OCI-LY1 (cell line): ENCODE measurements at regions not wholly inside any gene's neighbourhood (a gene's known extent, or its start where the extent isn't known, plus 50 kb on each side); places are given as distances from the start of the nearest gene placed in this dataset.

ENCODE experiments used
- H2AFZ ChIP-seq: fragments of 200-600 bp; sonication (generic), shearing (Covaris generic); 2 replicates; pipeline ENCODE4 v1.6.0; 2014; ENCODE audit warnings: antibody characterized with exemption, mild to moderate bottlenecking, low read length
- H3F3A ChIP-seq: fragments of 200-600 bp; sonication (generic), shearing (Covaris generic); 2 replicates; pipeline ENCODE4 v1.6.0; 2014; ENCODE audit warnings: mild to moderate bottlenecking, antibody characterized with exemption, low read length, moderate library complexity; ENCODE audit not compliant: insufficient read depth
- H3K27ac ChIP-seq: fragments of 200-600 bp; sonication (generic); 2 replicates; pipeline ENCODE4 v1.5.1; 2014; ENCODE audit warnings: low read length, mixed run types, mild to moderate bottlenecking, low read depth; ENCODE audit not compliant: poor library complexity, severe bottlenecking
- H3K27me3 ChIP-seq: fragments of 200-600 bp; sonication (generic); 2 replicates; pipeline ENCODE4 v1.6.0; 2014; ENCODE audit warnings: antibody characterized with exemption, mild to moderate bottlenecking, low read length, moderate library complexity; ENCODE audit not compliant: insufficient read depth
- H3K36me3 ChIP-seq: fragments of 200-600 bp; sonication (generic); 2 replicates; pipeline ENCODE4 v1.6.1; 2014; ENCODE audit warnings: mild to moderate bottlenecking, antibody characterized with exemption, low read length, moderate library complexity, mixed read lengths; ENCODE audit not compliant: insufficient read depth
- H3K4me1 ChIP-seq: fragments of 200-600 bp; sonication (generic); 2 replicates; pipeline ENCODE4 v1.5.1; 2014; ENCODE audit warnings: mild to moderate bottlenecking, low read length, moderate library complexity; ENCODE audit not compliant: insufficient read depth, severe bottlenecking
- H3K4me2 ChIP-seq: fragments of 200-600 bp; sonication (generic), shearing (Covaris generic); 2 replicates; pipeline ENCODE4 v1.6.1; 2014; ENCODE audit warnings: low read length
- H3K4me3 ChIP-seq: fragments of 200-600 bp; sonication (generic); 2 replicates; pipeline ENCODE4 v1.5.1; 2014; ENCODE audit warnings: low read length, low read depth, mild to moderate bottlenecking, mixed read lengths; ENCODE audit not compliant: poor library complexity, severe bottlenecking
- H3K79me2 ChIP-seq: fragments of 200-600 bp; shearing (Covaris generic); 2 replicates; pipeline ENCODE4 v1.6.1; 2016; ENCODE audit warnings: mixed run types, low read length, mixed read lengths; ENCODE audit not compliant: insufficient read depth
- H3K9ac ChIP-seq: fragments of 200-600 bp; sonication (generic), shearing (Covaris generic); 2 replicates; pipeline ENCODE4 v1.6.1; 2014; ENCODE audit warnings: mild to moderate bottlenecking, low read length, mixed read lengths
- H3K9me2 ChIP-seq: fragments of 200-600 bp; sonication (generic), shearing (Covaris generic); 2 replicates; pipeline ENCODE4 v1.6.1; 2014; ENCODE audit warnings: low read depth, mild to moderate bottlenecking, low read length, mixed read lengths
- H3K9me3 ChIP-seq: fragments of 200-600 bp; shearing (Covaris generic); 2 replicates; pipeline ENCODE4 v1.6.1; 2014; ENCODE audit warnings: low read length, mixed read lengths
- H4K20me1 ChIP-seq: fragments of 200-600 bp; sonication (generic), shearing (Covaris generic); 2 replicates; pipeline ENCODE4 v1.6.0; 2016; ENCODE audit warnings: mild to moderate bottlenecking, low read length; ENCODE audit not compliant: insufficient read depth
- CTCF ChIP-seq: fragments of 200-600 bp; sonication (generic), shearing (Covaris generic); IDR thresholded peaks from 2 replicates; pipeline ENCODE4 v1.5.1; 2017; ENCODE audit warnings: mild to moderate bottlenecking, antibody characterized with exemption, low read length, moderate library complexity, mixed read lengths
- EZH2 ChIP-seq: fragments of 200-600 bp; sonication (generic), shearing (Covaris generic); IDR thresholded peaks from 2 replicates; pipeline ENCODE4 v1.8.0; 2017; ENCODE audit warnings: borderline replicate concordance, mixed run types, mild to moderate bottlenecking, antibody characterized with exemption, low read length, moderate library complexity, mixed read lengths

- H3K79me2 ChIP-seq: no peaks in the 10 kb centered on the region
- no peak for TF ChIP-seq CTCF
These were observed 97.5 kb upstream of the ALX4 start for GRCh38 chr11:44407211-44407996.

GRCh38 chr11:44408141-44408540, 98.2 kb upstream of the ALX4 start:
- H3K9me2 ChIP-seq: no peaks in the 10 kb centered on the region
- H3K4me3 ChIP-seq: no peak overlapping the region

More at GRCh38 chr11:44407211-44407996, 97.5 kb upstream of the ALX4 start:
- H3K36me3 ChIP-seq: no peaks in the 10 kb centered on the region
- no peak overlapping the region for H2AFZ ChIP-seq
- no peak overlapping the region for H3K4me3 ChIP-seq
- no peaks in the 10 kb centered on the region for H3K9me3 ChIP-seq
- H3K27ac ChIP-seq: no peak overlapping the region
- no peaks in the 10 kb centered on the region for H3F3A ChIP-seq
- H3K27me3 ChIP-seq: peaks cover 7% of the 10 kb centered on the region; the same call in 1 of the 2 replicates
- H4K20me1 ChIP-seq: no peaks in the 10 kb centered on the region
- no peaks in the 10 kb centered on the region for H3K4me1 ChIP-seq
- H3K9me2 ChIP-seq: no peaks in the 10 kb centered on the region
- H3K4me2 ChIP-seq: no peak overlapping the region
- no peak overlapping the region for H3K9ac ChIP-seq

GRCh38 chr11:44408711-44409470, 99.0 kb upstream of the ALX4 start:
- H3K27ac ChIP-seq: no peak overlapping the region
- H3F3A ChIP-seq: no peaks in the 10 kb centered on the region
- no peaks in the 10 kb centered on the region for H3K9me3 ChIP-seq
- H3K79me2 ChIP-seq: no peaks in the 10 kb centered on the region
- H2AFZ ChIP-seq: no peak overlapping the region
- H3K4me3 ChIP-seq: no peak overlapping the region
- H3K9me2 ChIP-seq: no peaks in the 10 kb centered on the region
- no peaks in the 10 kb centered on the region for H4K20me1 ChIP-seq
- no peak for TF ChIP-seq CTCF
- no peak for TF ChIP-seq EZH2
- H3K27me3 ChIP-seq: no peaks in the 10 kb centered on the region
- no peak overlapping the region for H3K9ac ChIP-seq
- H3K4me1 ChIP-seq: no peaks in the 10 kb centered on the region
- no peak overlapping the region for H3K4me2 ChIP-seq
- H3K36me3 ChIP-seq: no peaks in the 10 kb centered on the region

More at GRCh38 chr11:44408141-44408540, 98.2 kb upstream of the ALX4 start:
- Histone ChIP-seq H3K9me3 (no peaks in the 10 kb centered on the region), H3K79me2 (no peaks in the 10 kb centered on the region), H3K27ac (no peak overlapping the region), H3F3A (no peaks in the 10 kb centered on the region), H2AFZ (no peak overlapping the region), H3K4me2 (no peak overlapping the region), H3K36me3 (no peaks in the 10 kb centered on the region), H3K27me3 (peaks cover 3% of the 10 kb centered on the region; the same call in 1 of the 2 replicates), H4K20me1 (no peaks in the 10 kb centered on the region), H3K9ac (no peak overlapping the region), H3K4me1 (no peaks in the 10 kb centered on the region)
- TF ChIP-seq CTCF (no peak), EZH2 (no peak)
